ENCODE measurements at regions not wholly inside any gene's neighbourhood (a gene's known extent, or its start where the extent isn't known, plus 50 kb on each side); places are given as distances from the start of the nearest gene placed in this dataset.

- H3K79me1 ChIP-seq (ENCODE audit: low read depth, low read length), result no peaks in the 10 kb centered on the region
- H3K27me3 ChIP-seq (ENCODE audit: control insufficient read depth in 3 of 3, insufficient read depth in 3 of 3, low read depth in 1 of 3, low read length in 3 of 3), result peaks cover 0 to 6% (median 0%) of the 10 kb centered on the region in 3 experiments
- H3K14ac ChIP-seq (ENCODE audit: low read length), result no peak overlapping the region
- no peak overlapping the region for H3K18ac ChIP-seq (ENCODE audit: low read length)
- no CpG with 5 or more reads among the region's 2 CpGs for WGBS, 2 donors (ENCODE audit: extremely low coverage in 2 of 2, insufficient read length in 2 of 2, insufficient replicate concordance in 1 of 2)
- no peak overlapping the region for H3K9ac ChIP-seq (ENCODE audit: low read depth, low read length, poor library complexity)
- no peak overlapping the region for H2BK120ac ChIP-seq (ENCODE audit: low read depth, low read length)
- no peak overlapping the region for H3K4me3 ChIP-seq (ENCODE audit: low read length in 2 of 2)
- no peak overlapping the region for H2BK15ac ChIP-seq (ENCODE audit: low read length)
- no peak overlapping the region for H3K23ac ChIP-seq (ENCODE audit: low read depth, low read length, poor library complexity)
- H3K9me3 ChIP-seq (replicated peaks in 1 of 2; ENCODE audit: control insufficient read depth in 2 of 2, insufficient read depth in 1 of 2, low read depth in 1 of 2, low read length in 2 of 2), result no peaks in the 10 kb centered on the region
- no peak overlapping the region for H4K8ac ChIP-seq (ENCODE audit: low read depth, low read length)
- no peak overlapping the region for H2AK5ac ChIP-seq (ENCODE audit: low read depth, low read length)
- H2BK5ac ChIP-seq (ENCODE audit: low read length), result no peak overlapping the region
- no peak overlapping the region for H2BK12ac ChIP-seq (ENCODE audit: low read length)
- H2AFZ ChIP-seq (ENCODE audit: low read length), result no peak overlapping the region
- no peaks in the 10 kb centered on the region for H3K36me3 ChIP-seq (replicated peaks in 1 of 2; ENCODE audit: control insufficient read depth in 2 of 2, insufficient read depth in 2 of 2, low read length in 2 of 2)
- no peak for DNase-seq (ENCODE audit: low spot score)
- H3K4me2 ChIP-seq (ENCODE audit: insufficient read depth, low read length, poor library complexity, severe bottlenecking), result no peak overlapping the region
- H3K4ac ChIP-seq (ENCODE audit: low read length), result no peak overlapping the region
- H3K4me1 ChIP-seq (ENCODE audit: control insufficient read depth in 2 of 2, insufficient read depth in 1 of 2, low read depth in 1 of 2, low read length in 2 of 2), result peaks cover 0 to 8% of the 10 kb centered on the region in 2 donors
- H3K27ac ChIP-seq (replicated peaks; ENCODE audit: low read length), result no peak overlapping the region
- no peak overlapping the region for H4K91ac ChIP-seq (ENCODE audit: low read depth, low read length, poor library complexity)
These were observed 163.5 kb downstream of the ABHD5 start for GRCh38 chr3:43854283-43854682.

DNA sequence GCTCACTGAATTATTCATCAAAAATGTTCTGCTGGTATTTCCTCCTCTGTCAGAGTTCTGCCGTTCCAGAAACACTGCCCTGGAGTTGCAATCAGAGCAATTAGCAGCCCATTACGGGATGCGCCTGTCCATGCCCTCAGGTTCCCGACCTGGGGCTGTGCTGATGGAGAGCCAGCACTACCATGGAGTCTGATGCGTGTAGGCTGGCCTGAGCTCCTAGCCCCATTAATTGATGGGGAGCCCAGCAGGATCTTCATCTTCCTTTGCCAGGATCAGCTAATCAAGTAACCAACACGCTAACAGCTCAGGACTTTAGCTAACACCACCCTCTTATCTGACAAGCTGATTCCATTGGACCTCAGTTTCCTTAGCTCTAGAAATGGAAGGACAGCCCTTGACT, 164.2 kb downstream of the ABHD5 start:
- Histone ChIP-seq H4K91ac (ENCODE audit: low read depth, low read length, poor library complexity) (no peak overlapping the region), H3K27ac (replicated peaks; ENCODE audit: low read length) (no peak overlapping the region), H3K36me3 (replicated peaks in 1 of 2; ENCODE audit: control insufficient read depth in 2 of 2, insufficient read depth in 2 of 2, low read length in 2 of 2) (no peaks in the 10 kb centered on the region), H2AFZ (ENCODE audit: low read length) (no peak overlapping the region), H3K14ac (ENCODE audit: low read length) (no peak overlapping the region), H3K9ac (ENCODE audit: low read depth, low read length, poor library complexity) (no peak overlapping the region), H4K8ac (ENCODE audit: low read depth, low read length) (no peak overlapping the region), H2AK5ac (ENCODE audit: low read depth, low read length) (no peak overlapping the region), H3K9me3 (replicated peaks in 1 of 2; ENCODE audit: control insufficient read depth in 2 of 2, insufficient read depth in 1 of 2, low read depth in 1 of 2, low read length in 2 of 2) (no peaks in the 10 kb centered on the region), H2BK120ac (ENCODE audit: low read depth, low read length) (no peak overlapping the region), H3K4me2 (ENCODE audit: insufficient read depth, low read length, poor library complexity, severe bottlenecking) (no peak overlapping the region), H2BK5ac (ENCODE audit: low read length) (no peak overlapping the region), H3K18ac (ENCODE audit: low read length) (no peak overlapping the region), H3K4me3 (ENCODE audit: low read length in 2 of 2) (no peak overlapping the region), H3K4ac (ENCODE audit: low read length) (no peak overlapping the region), H3K4me1 (ENCODE audit: control insufficient read depth in 2 of 2, insufficient read depth in 1 of 2, low read depth in 1 of 2, low read length in 2 of 2) (peaks cover 0 to 8% of the 10 kb centered on the region in 2 donors), H3K23ac (ENCODE audit: low read depth, low read length, poor library complexity) (no peak overlapping the region), H3K27me3 (ENCODE audit: control insufficient read depth in 3 of 3, insufficient read depth in 3 of 3, low read depth in 1 of 3, low read length in 3 of 3) (peaks cover 0 to 6% (median 0%) of the 10 kb centered on the region in 3 experiments), H2BK15ac (ENCODE audit: low read length) (no peak overlapping the region), H3K79me1 (ENCODE audit: low read depth, low read length) (no peaks in the 10 kb centered on the region), H2BK12ac (ENCODE audit: low read length) (no peak overlapping the region)
- WGBS, 2 donors (ENCODE audit: extremely low coverage in 2 of 2, insufficient read length in 2 of 2, insufficient replicate concordance in 1 of 2), result no CpG with 5 or more reads among the region's 6 CpGs
- DNase-seq (ENCODE audit: low spot score), result no peak

DNA sequence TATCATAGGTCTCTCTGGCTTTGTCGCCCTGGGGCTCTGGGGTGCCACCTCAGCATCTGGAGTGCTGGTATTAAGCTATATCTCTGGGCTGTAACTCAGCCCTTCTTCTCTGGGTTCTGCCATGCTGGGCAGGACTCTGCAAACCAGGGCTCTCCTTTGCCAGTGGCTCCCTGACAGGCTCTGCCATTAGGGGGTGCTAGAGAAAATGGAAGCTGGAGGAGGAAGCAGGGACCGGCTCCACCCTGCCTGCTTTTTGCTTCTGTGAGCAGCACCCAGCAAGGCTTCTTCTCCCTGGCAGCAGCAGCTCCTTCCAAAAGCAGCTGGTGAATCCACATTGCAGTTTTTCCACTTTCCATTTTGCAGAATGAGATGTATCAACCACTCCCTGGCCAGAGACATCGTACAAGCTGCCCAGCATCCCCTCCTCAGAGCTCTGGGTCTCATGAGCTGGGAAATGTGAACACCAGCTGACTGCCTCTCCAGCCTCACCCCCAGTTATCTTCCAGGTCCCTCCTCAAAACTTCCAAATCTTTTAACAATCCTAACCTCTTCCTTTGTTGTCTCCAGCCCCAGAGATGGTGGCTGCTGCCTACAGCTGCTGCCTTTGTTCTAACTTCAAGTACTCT, 165.0 kb downstream of the ABHD5 start:
- Histone ChIP-seq H3K23ac (ENCODE audit: low read depth, low read length, poor library complexity) (no peak overlapping the region), H3K27ac (replicated peaks; ENCODE audit: low read length) (no peak overlapping the region), H4K8ac (ENCODE audit: low read depth, low read length) (no peak overlapping the region), H2BK12ac (ENCODE audit: low read length) (no peak overlapping the region), H2BK5ac (ENCODE audit: low read length) (no peak overlapping the region), H3K9ac (ENCODE audit: low read depth, low read length, poor library complexity) (no peak overlapping the region), H3K18ac (ENCODE audit: low read length) (no peak overlapping the region), H3K4me2 (ENCODE audit: insufficient read depth, low read length, poor library complexity, severe bottlenecking) (no peak overlapping the region), H3K27me3 (ENCODE audit: control insufficient read depth in 3 of 3, insufficient read depth in 3 of 3, low read depth in 1 of 3, low read length in 3 of 3) (peaks cover 0 to 6% (median 0%) of the 10 kb centered on the region in 3 experiments), H3K9me3 (replicated peaks in 1 of 2; ENCODE audit: control insufficient read depth in 2 of 2, insufficient read depth in 1 of 2, low read depth in 1 of 2, low read length in 2 of 2) (no peaks in the 10 kb centered on the region), H2AFZ (ENCODE audit: low read length) (no peak overlapping the region), H3K4me1 (ENCODE audit: control insufficient read depth in 2 of 2, insufficient read depth in 1 of 2, low read depth in 1 of 2, low read length in 2 of 2) (peaks cover 0 to 8% of the 10 kb centered on the region in 2 donors), H3K4me3 (ENCODE audit: low read length in 2 of 2) (no peak overlapping the region), H3K4ac (ENCODE audit: low read length) (no peak overlapping the region), H2AK5ac (ENCODE audit: low read depth, low read length) (no peak overlapping the region), H3K79me1 (ENCODE audit: low read depth, low read length) (no peaks in the 10 kb centered on the region), H4K91ac (ENCODE audit: low read depth, low read length, poor library complexity) (no peak overlapping the region), H3K36me3 (replicated peaks in 1 of 2; ENCODE audit: control insufficient read depth in 2 of 2, insufficient read depth in 2 of 2, low read length in 2 of 2) (no peaks in the 10 kb centered on the region), H2BK120ac (ENCODE audit: low read depth, low read length) (no peak overlapping the region), H2BK15ac (ENCODE audit: low read length) (no peak overlapping the region), H3K14ac (ENCODE audit: low read length) (no peak overlapping the region)
- peak; percentile 36 for DNase-seq (ENCODE audit: low spot score)
- no CpG with 5 or more reads among the region's 3 CpGs for WGBS, 2 donors (ENCODE audit: extremely low coverage in 2 of 2, insufficient read length in 2 of 2, insufficient replicate concordance in 1 of 2)

DNA sequence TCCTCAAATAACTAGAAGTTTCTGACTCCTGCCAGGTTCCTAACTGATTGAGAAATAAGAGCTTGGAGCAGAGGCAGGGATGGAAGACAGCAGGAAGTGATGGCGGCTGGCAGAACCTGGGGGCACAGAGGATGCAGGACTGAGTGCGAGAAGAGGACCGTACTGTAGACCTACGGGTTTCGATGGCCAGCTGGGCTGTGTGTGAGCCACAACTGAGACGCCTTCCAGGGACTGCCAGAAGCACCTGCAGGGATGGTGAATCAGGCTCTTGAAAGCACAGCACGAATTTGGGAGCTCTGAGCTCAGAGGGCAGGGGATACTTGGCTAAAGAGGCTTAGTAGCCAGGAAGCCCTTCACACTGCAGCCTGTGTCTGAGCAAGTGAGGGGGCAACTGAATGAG, 165.6 kb downstream of the ABHD5 start:
- H3K36me3 ChIP-seq (replicated peaks in 1 of 2; ENCODE audit: control insufficient read depth in 2 of 2, insufficient read depth in 2 of 2, low read length in 2 of 2), result no peaks in the 10 kb centered on the region
- no peak overlapping the region for H3K27ac ChIP-seq (replicated peaks; ENCODE audit: low read length)
- no peak overlapping the region for H2BK5ac ChIP-seq (ENCODE audit: low read length)
- H4K91ac ChIP-seq (ENCODE audit: low read depth, low read length, poor library complexity), result no peak overlapping the region
- no peak overlapping the region for H3K4ac ChIP-seq (ENCODE audit: low read length)
- H3K14ac ChIP-seq (ENCODE audit: low read length), result no peak overlapping the region
- H3K79me1 ChIP-seq (ENCODE audit: low read depth, low read length), result no peaks in the 10 kb centered on the region
- no peak for DNase-seq (ENCODE audit: low spot score)
- H2BK120ac ChIP-seq (ENCODE audit: low read depth, low read length), result no peak overlapping the region
- no peak overlapping the region for H3K9ac ChIP-seq (ENCODE audit: low read depth, low read length, poor library complexity)
- H3K18ac ChIP-seq (ENCODE audit: low read length), result peak overlapping the region; percentile 39
- H2AFZ ChIP-seq (ENCODE audit: low read length), result no peak overlapping the region
- H2BK15ac ChIP-seq (ENCODE audit: low read length), result no peak overlapping the region
- H2BK12ac ChIP-seq (ENCODE audit: low read length), result no peak overlapping the region
- H3K27me3 ChIP-seq (ENCODE audit: control insufficient read depth in 3 of 3, insufficient read depth in 3 of 3, low read depth in 1 of 3, low read length in 3 of 3), result peaks cover 0 to 6% (median 0%) of the 10 kb centered on the region in 3 experiments
- H4K8ac ChIP-seq (ENCODE audit: low read depth, low read length), result no peak overlapping the region
- peaks cover 0 to 8% of the 10 kb centered on the region in 2 donors for H3K4me1 ChIP-seq (ENCODE audit: control insufficient read depth in 2 of 2, insufficient read depth in 1 of 2, low read depth in 1 of 2, low read length in 2 of 2)
- peak overlapping the region; percentile 26 for H3K23ac ChIP-seq (ENCODE audit: low read depth, low read length, poor library complexity)
- no CpG with 5 or more reads among the region's 7 CpGs for WGBS, 2 donors (ENCODE audit: extremely low coverage in 2 of 2, insufficient read length in 2 of 2, insufficient replicate concordance in 1 of 2)
- H3K9me3 ChIP-seq (replicated peaks in 1 of 2; ENCODE audit: control insufficient read depth in 2 of 2, insufficient read depth in 1 of 2, low read depth in 1 of 2, low read length in 2 of 2), result no peaks in the 10 kb centered on the region
- H3K4me3 ChIP-seq (ENCODE audit: low read length in 2 of 2), result no peak overlapping the region
- H3K4me2 ChIP-seq (ENCODE audit: insufficient read depth, low read length, poor library complexity, severe bottlenecking), result no peak overlapping the region
- no peak overlapping the region for H2AK5ac ChIP-seq (ENCODE audit: low read depth, low read length)

All from neuronal stem cell (in vitro differentiated cells).